ENCODE measurements at regions not wholly inside any gene's neighbourhood (a gene's known extent, or its start where the extent isn't known, plus 50 kb on each side); places are given as distances from the start of the nearest gene placed in this dataset.

DNA sequence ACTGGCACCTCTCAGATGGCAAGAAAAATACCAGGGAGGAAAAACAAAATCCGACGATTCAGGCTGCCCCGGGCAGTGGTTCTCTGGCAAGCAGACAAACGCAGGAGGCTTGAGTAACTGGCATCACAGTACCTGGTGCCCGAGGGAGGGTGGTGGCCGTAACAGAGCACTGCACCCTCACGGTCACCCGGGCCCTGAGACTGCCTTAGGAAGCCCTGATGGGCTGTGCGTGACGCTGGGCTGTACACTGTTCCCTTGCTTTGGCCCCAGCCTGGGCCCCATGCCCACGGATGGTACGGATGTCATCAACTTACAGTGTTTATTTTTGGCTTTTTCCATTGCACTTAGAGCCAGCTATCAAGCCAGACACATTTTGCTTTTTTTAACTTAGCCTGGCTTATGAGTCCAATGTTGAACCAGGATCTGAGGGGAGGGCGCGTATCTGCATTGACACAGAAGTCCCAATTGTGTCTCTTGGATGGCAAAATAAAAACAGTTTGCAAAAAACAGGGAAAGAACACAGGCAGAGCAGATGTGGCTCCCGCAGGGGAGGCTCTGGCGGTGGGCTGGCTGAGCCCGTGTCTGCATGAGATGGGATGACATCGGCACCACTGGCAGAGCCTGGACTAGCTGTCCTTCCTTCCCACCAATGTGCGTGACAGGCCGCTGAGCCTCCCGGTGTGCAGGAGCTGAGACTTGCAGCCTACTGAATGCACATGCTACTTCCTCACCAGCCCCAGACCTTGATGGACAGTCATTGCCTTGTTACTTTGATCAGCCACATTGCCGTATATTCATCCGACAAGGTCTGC is 287.7 kb downstream of the FOXL1 start:
- WGBS, 2 experiments: 91 to 93% methylated on average over 23 of the region's 23 CpGs
- H3K27ac ChIP-seq (ENCODE audit: insufficient read depth, low read depth, low read length, poor library complexity, severe bottlenecking): no peak overlapping the region
- no peaks in the 10 kb centered on the region for H3K27me3 ChIP-seq (ENCODE audit: control insufficient read depth, insufficient read depth, low read length, poor library complexity, severe bottlenecking)
- H3K4me3 ChIP-seq (ENCODE audit: insufficient read depth, low read depth, low read length): no peak overlapping the region
- peaks cover 13% of the 10 kb centered on the region for H3K4me1 ChIP-seq (ENCODE audit: control insufficient read depth, insufficient read depth, low read length)
- H3K9me3 ChIP-seq (ENCODE audit: control insufficient read depth, low read length): no peaks in the 10 kb centered on the region
- no peaks in the 10 kb centered on the region for H3K36me3 ChIP-seq (ENCODE audit: control insufficient read depth, insufficient read depth, low read length)

DNA sequence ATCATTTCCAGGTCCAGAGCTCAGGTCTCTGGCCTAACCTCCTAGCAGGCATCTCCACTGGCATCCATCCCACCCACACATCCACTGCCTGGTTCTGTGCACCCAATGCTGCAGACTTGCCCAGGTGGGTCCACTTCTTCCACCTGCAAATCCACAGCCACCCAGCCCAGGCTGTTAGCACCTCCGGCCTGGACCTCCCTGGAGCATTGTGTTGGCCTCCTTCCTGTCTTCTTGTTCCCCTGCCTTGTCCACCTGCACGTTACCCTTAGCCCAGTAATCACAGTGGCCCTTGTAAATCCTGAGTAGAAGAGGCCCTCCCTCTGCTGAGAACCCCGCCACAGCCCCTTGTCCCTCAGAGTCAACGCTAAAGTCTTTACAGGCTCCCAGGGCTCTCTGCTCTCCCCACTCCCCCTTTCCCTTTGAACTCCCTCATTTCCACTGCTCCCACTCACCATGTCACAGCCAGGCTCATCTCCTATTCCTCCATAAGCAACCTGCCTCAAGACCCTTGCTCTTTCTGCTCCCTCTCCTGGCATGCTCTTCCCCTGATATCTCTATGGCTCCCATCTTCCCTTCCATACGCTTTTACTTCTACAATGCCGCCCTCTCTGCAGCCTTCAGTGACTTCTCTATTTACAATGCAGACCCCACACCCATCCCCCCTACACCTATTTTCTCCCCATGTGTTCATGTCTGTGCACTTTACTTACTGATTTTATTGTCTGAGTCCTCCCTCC is 288.8 kb downstream of the FOXL1 start:
- Histone ChIP-seq H3K27ac (ENCODE audit: insufficient read depth, low read depth, low read length, poor library complexity, severe bottlenecking) (no peak overlapping the region), H3K27me3 (ENCODE audit: control insufficient read depth, insufficient read depth, low read length, poor library complexity, severe bottlenecking) (no peaks in the 10 kb centered on the region), H3K4me3 (ENCODE audit: insufficient read depth, low read depth, low read length) (no peak overlapping the region), H3K36me3 (ENCODE audit: control insufficient read depth, insufficient read depth, low read length) (no peaks in the 10 kb centered on the region), H3K9me3 (ENCODE audit: control insufficient read depth, low read length) (no peaks in the 10 kb centered on the region), H3K4me1 (ENCODE audit: control insufficient read depth, insufficient read depth, low read length) (peaks cover 13% of the 10 kb centered on the region)
- 92% methylated on average over 6 of the region's 6 CpGs for WGBS, 2 experiments

DNA sequence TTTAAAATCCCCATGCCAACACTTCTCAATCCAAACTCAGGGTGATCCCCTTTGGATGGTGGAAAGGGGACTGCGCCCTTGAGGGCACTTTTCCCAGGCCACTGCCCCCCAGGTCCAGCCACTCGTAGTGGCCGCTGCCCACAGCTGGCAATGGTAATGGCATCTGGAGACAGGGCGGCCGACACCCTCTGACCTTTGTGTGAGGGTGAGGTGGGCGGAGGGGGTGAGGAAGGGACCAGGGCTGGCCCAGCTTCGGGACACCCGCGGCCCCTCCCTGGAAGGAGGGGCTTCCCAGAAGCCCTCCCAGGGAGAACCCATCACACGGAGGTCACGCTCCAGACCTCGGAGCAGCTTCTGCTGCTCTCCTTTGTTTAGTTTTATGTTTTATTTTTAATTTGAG is 289.7 kb downstream of the FOXL1 start:
- 90 to 91% methylated on average over 12 of the region's 12 CpGs for WGBS, 2 experiments
- peaks cover 13% of the 10 kb centered on the region for H3K4me1 ChIP-seq (ENCODE audit: control insufficient read depth, insufficient read depth, low read length)
- H3K27me3 ChIP-seq (ENCODE audit: control insufficient read depth, insufficient read depth, low read length, poor library complexity, severe bottlenecking): no peaks in the 10 kb centered on the region
- H3K36me3 ChIP-seq (ENCODE audit: control insufficient read depth, insufficient read depth, low read length): no peaks in the 10 kb centered on the region
- no peak overlapping the region for H3K4me3 ChIP-seq (ENCODE audit: insufficient read depth, low read depth, low read length)
- H3K27ac ChIP-seq (ENCODE audit: insufficient read depth, low read depth, low read length, poor library complexity, severe bottlenecking): no peak overlapping the region
- no peaks in the 10 kb centered on the region for H3K9me3 ChIP-seq (ENCODE audit: control insufficient read depth, low read length)

DNA sequence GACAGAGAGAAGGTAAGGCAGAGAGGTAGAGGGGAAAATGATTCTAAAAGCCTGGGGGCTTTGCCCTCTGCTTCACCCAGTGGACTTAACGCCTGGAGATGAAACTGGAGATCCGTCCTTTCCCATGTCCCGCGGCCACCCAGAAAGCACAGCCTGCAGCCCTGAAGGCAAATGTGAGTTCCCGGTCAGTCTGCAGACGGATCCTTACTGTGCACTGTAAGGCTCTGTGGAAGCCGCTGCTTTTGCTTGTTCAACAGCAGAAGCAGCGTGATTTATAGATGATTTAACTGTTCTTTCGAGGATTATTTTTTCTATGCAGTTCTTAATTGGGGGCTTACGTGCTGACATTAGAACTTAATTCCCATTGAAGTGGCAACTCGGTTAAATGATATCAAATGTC is 290.4 kb downstream of the FOXL1 start:
- no peak overlapping the region for H3K27ac ChIP-seq (ENCODE audit: insufficient read depth, low read depth, low read length, poor library complexity, severe bottlenecking)
- no peaks in the 10 kb centered on the region for H3K9me3 ChIP-seq (ENCODE audit: control insufficient read depth, low read length)
- no peaks in the 10 kb centered on the region for H3K27me3 ChIP-seq (ENCODE audit: control insufficient read depth, insufficient read depth, low read length, poor library complexity, severe bottlenecking)
- peaks cover 13% of the 10 kb centered on the region for H3K4me1 ChIP-seq (ENCODE audit: control insufficient read depth, insufficient read depth, low read length)
- no peaks in the 10 kb centered on the region for H3K36me3 ChIP-seq (ENCODE audit: control insufficient read depth, insufficient read depth, low read length)
- no peak overlapping the region for H3K4me3 ChIP-seq (ENCODE audit: insufficient read depth, low read depth, low read length)
- 81 to 84% methylated on average over 11 of the region's 11 CpGs for WGBS, 2 experiments

DNA sequence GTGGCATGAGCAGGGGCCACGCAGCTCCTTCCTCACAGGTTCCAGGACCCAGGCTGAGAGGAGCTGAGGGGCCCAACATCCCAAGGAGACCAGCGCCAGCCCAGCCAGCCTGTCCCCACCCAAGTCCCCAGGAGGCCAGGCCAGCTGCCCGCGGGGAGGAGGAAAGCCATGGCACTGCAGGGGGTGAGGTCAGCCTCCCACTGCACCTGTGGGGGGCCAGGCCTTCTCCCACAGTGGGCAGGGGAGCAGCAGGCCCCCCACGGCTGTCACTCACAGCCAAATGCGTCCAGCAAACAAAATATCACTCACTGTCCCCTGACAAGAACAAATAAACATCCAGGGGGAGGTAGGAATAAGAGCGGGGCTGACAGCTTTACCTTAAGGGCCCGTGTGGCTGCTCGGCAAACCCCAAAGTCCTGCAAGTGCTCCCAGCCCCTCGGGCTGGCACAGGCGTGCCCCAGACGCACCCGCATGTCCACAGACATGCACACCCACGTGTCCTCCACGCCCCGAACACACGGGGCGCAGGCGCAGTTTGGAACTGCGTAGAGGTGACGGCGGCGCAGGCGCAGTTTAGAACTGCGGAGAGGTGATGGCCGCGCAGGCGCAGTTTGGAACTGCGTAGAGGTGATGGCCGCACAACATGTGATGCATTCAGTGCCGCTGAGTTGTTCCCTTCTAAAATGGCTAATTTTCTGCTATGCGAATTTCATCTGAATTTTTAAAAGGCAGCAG is 291.1 kb downstream of the FOXL1 start:
- no peaks in the 10 kb centered on the region for H3K27me3 ChIP-seq (ENCODE audit: control insufficient read depth, insufficient read depth, low read length, poor library complexity, severe bottlenecking)
- no peak overlapping the region for H3K4me3 ChIP-seq (ENCODE audit: insufficient read depth, low read depth, low read length)
- no peak overlapping the region for H3K27ac ChIP-seq (ENCODE audit: insufficient read depth, low read depth, low read length, poor library complexity, severe bottlenecking)
- 91% methylated on average over 32 of the region's 32 CpGs for WGBS, 2 experiments
- peaks cover 13% of the 10 kb centered on the region for H3K4me1 ChIP-seq (ENCODE audit: control insufficient read depth, insufficient read depth, low read length)
- H3K36me3 ChIP-seq (ENCODE audit: control insufficient read depth, insufficient read depth, low read length): no peaks in the 10 kb centered on the region
- H3K9me3 ChIP-seq (ENCODE audit: control insufficient read depth, low read length): no peaks in the 10 kb centered on the region

DNA sequence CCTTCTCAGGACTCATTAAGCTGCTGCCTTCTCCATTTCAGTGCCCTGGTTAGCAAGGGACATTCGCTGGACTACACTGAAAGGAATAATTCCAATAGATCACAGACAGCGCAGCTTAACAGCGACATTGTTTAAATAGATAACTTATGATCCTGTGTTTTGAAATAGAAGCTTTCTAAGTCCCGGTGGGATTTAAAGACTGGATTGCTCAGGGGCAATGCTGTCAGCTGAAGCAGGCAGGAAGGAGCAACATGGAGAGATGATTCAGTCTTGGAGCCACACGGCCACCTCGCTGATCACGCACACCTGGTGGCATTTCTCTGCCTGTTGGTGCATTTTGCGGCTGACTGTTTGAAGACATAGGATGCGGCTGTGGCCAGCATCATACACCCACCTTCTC is 292.0 kb downstream of the FOXL1 start:
- peaks cover 13% of the 10 kb centered on the region for H3K4me1 ChIP-seq (ENCODE audit: control insufficient read depth, insufficient read depth, low read length)

DNA sequence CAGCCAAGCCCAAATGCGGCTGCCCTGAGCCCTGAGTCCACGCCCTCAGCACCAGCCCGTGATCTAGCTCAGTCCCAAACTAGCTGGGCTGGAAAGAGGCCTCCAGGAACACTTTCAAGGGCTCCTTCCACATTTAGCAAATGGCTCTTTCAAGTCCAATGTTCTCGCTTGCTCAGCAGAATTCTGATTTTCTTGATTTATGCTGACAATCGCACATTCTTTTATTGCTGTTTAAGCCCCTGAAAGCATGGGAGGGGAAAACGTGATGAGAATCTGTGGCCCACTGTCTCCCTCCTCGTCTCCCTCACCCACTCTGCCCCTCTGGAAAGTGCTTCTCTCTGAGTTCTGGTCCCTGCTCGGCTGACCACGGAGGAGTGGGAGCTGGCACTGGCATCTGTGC is 293.8 kb downstream of the FOXL1 start:
- no peaks in the 10 kb centered on the region for H3K27me3 ChIP-seq (ENCODE audit: control insufficient read depth, insufficient read depth, low read length, poor library complexity, severe bottlenecking)
- 92 to 93% methylated on average over 9 of the region's 9 CpGs for WGBS, 2 experiments
- H3K9me3 ChIP-seq (ENCODE audit: control insufficient read depth, low read length): no peaks in the 10 kb centered on the region
- H3K36me3 ChIP-seq (ENCODE audit: control insufficient read depth, insufficient read depth, low read length): no peaks in the 10 kb centered on the region
- peaks cover 13% of the 10 kb centered on the region for H3K4me1 ChIP-seq (ENCODE audit: control insufficient read depth, insufficient read depth, low read length)
- H3K27ac ChIP-seq (ENCODE audit: insufficient read depth, low read depth, low read length, poor library complexity, severe bottlenecking): no peak overlapping the region
- H3K4me3 ChIP-seq (ENCODE audit: insufficient read depth, low read depth, low read length): no peak overlapping the region

More for the DNA sequence above, 292.0 kb downstream of the FOXL1 start:
- H3K36me3 ChIP-seq (ENCODE audit: control insufficient read depth, insufficient read depth, low read length): no peaks in the 10 kb centered on the region
- no peaks in the 10 kb centered on the region for H3K9me3 ChIP-seq (ENCODE audit: control insufficient read depth, low read length)
- no peaks in the 10 kb centered on the region for H3K27me3 ChIP-seq (ENCODE audit: control insufficient read depth, insufficient read depth, low read length, poor library complexity, severe bottlenecking)
- WGBS, 2 experiments: 94 to 98% methylated on average over 9 of the region's 9 CpGs
- no peak overlapping the region for H3K4me3 ChIP-seq (ENCODE audit: insufficient read depth, low read depth, low read length)
- no peak overlapping the region for H3K27ac ChIP-seq (ENCODE audit: insufficient read depth, low read depth, low read length, poor library complexity, severe bottlenecking)

DNA sequence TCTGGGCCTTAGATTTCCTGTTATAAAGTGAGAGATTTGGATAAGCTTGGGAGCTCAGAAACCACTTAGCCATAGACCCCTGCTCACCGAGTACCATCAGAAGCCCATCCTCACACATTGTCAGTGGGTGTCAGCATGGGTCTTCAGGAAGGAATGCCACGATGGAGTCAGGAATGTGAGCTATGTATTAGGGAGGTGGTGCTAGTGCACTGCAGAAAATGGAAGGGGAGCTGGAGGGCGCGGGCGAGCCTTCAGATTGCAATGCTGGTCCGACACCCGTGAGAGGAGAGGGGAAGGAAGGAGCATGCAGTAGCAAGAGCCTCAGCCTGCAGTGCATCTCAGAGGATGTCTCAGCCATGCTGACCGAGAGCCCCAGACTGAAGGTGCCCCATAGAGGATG is 294.5 kb downstream of the FOXL1 start:
- 86% methylated on average over 8 of the region's 8 CpGs for WGBS, 2 experiments
- H3K27me3 ChIP-seq (ENCODE audit: control insufficient read depth, insufficient read depth, low read length, poor library complexity, severe bottlenecking): no peaks in the 10 kb centered on the region

DNA sequence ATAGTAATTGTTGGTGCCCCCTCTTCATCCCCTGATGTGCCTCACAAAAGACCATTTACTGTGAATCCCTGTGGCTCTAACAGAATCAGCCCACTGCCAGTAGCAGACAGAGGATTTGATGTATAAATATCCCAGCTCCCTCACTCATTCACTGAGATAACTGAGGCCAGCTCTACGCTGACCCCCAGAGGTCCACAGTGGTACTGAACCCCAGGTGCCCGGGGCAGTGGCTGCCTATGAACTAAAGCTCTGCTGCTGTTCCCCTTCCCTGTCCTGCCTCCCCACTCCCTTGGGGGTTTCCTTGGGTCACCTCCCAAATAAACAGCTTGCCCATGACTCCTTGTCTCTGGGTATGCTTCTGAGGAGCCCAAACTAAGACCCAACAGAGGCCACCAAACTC is 295.8 kb downstream of the FOXL1 start:
- WGBS, 2 experiments: 38 to 44% methylated on average over 2 of the region's 2 CpGs
- Histone ChIP-seq H3K4me1 (ENCODE audit: control insufficient read depth, insufficient read depth, low read length) (peaks cover 15% of the 10 kb centered on the region), H3K27ac (ENCODE audit: insufficient read depth, low read depth, low read length, poor library complexity, severe bottlenecking) (no peak overlapping the region), H3K4me3 (ENCODE audit: insufficient read depth, low read depth, low read length) (no peak overlapping the region), H3K9me3 (ENCODE audit: control insufficient read depth, low read length) (no peaks in the 10 kb centered on the region), H3K36me3 (ENCODE audit: control insufficient read depth, insufficient read depth, low read length) (no peaks in the 10 kb centered on the region), H3K27me3 (ENCODE audit: control insufficient read depth, insufficient read depth, low read length, poor library complexity, severe bottlenecking) (no peaks in the 10 kb centered on the region)

More for the DNA sequence above, 294.5 kb downstream of the FOXL1 start:
- H3K27ac ChIP-seq (ENCODE audit: insufficient read depth, low read depth, low read length, poor library complexity, severe bottlenecking): no peak overlapping the region
- H3K4me3 ChIP-seq (ENCODE audit: insufficient read depth, low read depth, low read length): no peak overlapping the region
- no peaks in the 10 kb centered on the region for H3K9me3 ChIP-seq (ENCODE audit: control insufficient read depth, low read length)
- peaks cover 13% of the 10 kb centered on the region for H3K4me1 ChIP-seq (ENCODE audit: control insufficient read depth, insufficient read depth, low read length)
- H3K36me3 ChIP-seq (ENCODE audit: control insufficient read depth, insufficient read depth, low read length): no peaks in the 10 kb centered on the region

DNA sequence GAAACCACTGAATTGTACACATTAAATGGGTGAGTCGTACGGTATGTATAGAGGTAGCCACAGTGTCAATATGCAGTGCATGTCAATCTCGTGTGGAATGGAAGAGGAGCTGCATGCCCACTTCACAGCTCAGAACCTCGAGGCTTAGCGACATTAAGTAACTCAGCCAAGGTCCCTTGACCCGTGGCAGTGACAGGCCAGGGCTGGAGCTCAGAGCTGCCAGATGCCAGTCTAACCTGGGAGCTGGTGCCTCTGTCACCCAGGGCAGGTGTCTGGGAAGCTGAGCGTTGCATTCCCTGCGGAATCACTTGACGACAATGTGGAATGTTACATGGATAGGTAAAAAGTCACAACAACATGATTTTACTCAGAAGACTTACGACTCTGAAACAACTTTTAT is 298.1 kb downstream of the FOXL1 start:
- Histone ChIP-seq H3K4me1 (ENCODE audit: control insufficient read depth, insufficient read depth, low read length) (peaks cover 10% of the 10 kb centered on the region), H3K27ac (ENCODE audit: insufficient read depth, low read depth, low read length, poor library complexity, severe bottlenecking) (no peak overlapping the region), H3K4me3 (ENCODE audit: insufficient read depth, low read depth, low read length) (no peak overlapping the region), H3K36me3 (ENCODE audit: control insufficient read depth, insufficient read depth, low read length) (no peaks in the 10 kb centered on the region), H3K27me3 (ENCODE audit: control insufficient read depth, insufficient read depth, low read length, poor library complexity, severe bottlenecking) (no peaks in the 10 kb centered on the region), H3K9me3 (ENCODE audit: control insufficient read depth, low read length) (no peaks in the 10 kb centered on the region)
- 90 to 94% methylated on average over 10 of the region's 10 CpGs for WGBS, 2 experiments
